GM18861 (cell line): ENCODE measurements at regions not wholly inside any gene's neighbourhood (a gene's known extent, or its start where the extent isn't known, plus 50 kb on each side); places are given as distances from the start of the nearest gene placed in this dataset.

Experiments used
- ATAC-seq: cut with Tn5 transposase; IDR thresholded peaks from one replicate; pipeline ENCODE4 v1.9.1; 2021; ENCODE audit not compliant: unreplicated experiment

GRCh38 chr12:28104903-28105864, 85.1 kb upstream of the CCDC91 start:
- ATAC-seq = no peak

- ATAC-seq = no peak
These were observed 82.6 kb upstream of the CCDC91 start for GRCh38 chr12:28107679-28108078.

GRCh38 chr12:28108599-28108998, 81.7 kb upstream of the CCDC91 start:
- ATAC-seq = no peak

- no peak for ATAC-seq
These were observed 79.9 kb upstream of the CCDC91 start for GRCh38 chr12:28110329-28110728.

GRCh38 chr12:28114488-28114887, 75.8 kb upstream of the CCDC91 start:
- no peak for ATAC-seq

- ATAC-seq = no peak
These were observed 68.8 kb upstream of the CCDC91 start for GRCh38 chr12:28121433-28121832.

- no peak for ATAC-seq
These were observed 68.2 kb upstream of the CCDC91 start for GRCh38 chr12:28121899-28122655.

- no peak for ATAC-seq
These were observed 67.5 kb upstream of the CCDC91 start for GRCh38 chr12:28122756-28123155.

GRCh38 chr12:28127455-28127854, 62.8 kb upstream of the CCDC91 start:
- no peak for ATAC-seq

GRCh38 chr12:28129031-28129430, 61.2 kb upstream of the CCDC91 start:
- ATAC-seq = no peak

- ATAC-seq = no peak
These were observed 60.0 kb upstream of the CCDC91 start for GRCh38 chr12:28130234-28130624.

- ATAC-seq = no peak
These were observed 59.3 kb upstream of the CCDC91 start for GRCh38 chr12:28130625-28131598.

GRCh38 chr12:28132398-28132797, 57.9 kb upstream of the CCDC91 start:
- no peak for ATAC-seq

- no peak for ATAC-seq
These were observed 54.3 kb upstream of the CCDC91 start for GRCh38 chr12:28135801-28136439.

GRCh38 chr12:28137414-28137813, 52.8 kb upstream of the CCDC91 start:
- no peak for ATAC-seq

- ATAC-seq = no peak
These were observed 49.9 kb upstream of the CCDC91 start for GRCh38 chr12:28140404-28140803.
